Glutamatergic neuron (in vitro differentiated cells): ENCODE measurements at regions not wholly inside any gene's neighbourhood (a gene's known extent, or its start where the extent isn't known, plus 50 kb on each side); places are given as distances from the start of the nearest gene placed in this dataset.

Experiments used
- DNase-seq: peaks from one replicate; pipeline ENCODE4 v3.0.0; 2022
- H3K27ac Mint-ChIP-seq: one replicate; pipeline ENCODE4 v1.8.0; 2020; ENCODE audit warnings: mild to moderate bottlenecking, mixed read lengths, inconsistent platforms; ENCODE audit not compliant: unreplicated experiment
- H3K27me3 Mint-ChIP-seq: one replicate; pipeline ENCODE4 v1.8.0; 2020; ENCODE audit warnings: mild to moderate bottlenecking, moderate library complexity, mixed read lengths, inconsistent platforms; ENCODE audit not compliant: unreplicated experiment
- H3K36me3 Mint-ChIP-seq: one replicate; pipeline ENCODE4 v1.8.0; 2020; ENCODE audit warnings: mild to moderate bottlenecking, mixed read lengths, inconsistent platforms; ENCODE audit not compliant: unreplicated experiment
- H3K4me1 Mint-ChIP-seq: one replicate; pipeline ENCODE4 v1.8.0; 2020; ENCODE audit warnings: mild to moderate bottlenecking, low read depth, mixed read lengths, inconsistent platforms; ENCODE audit not compliant: unreplicated experiment
- H3K4me3 Mint-ChIP-seq: one replicate; pipeline ENCODE4 v1.8.0; 2020; ENCODE audit warnings: mild to moderate bottlenecking, mixed read lengths, inconsistent platforms; ENCODE audit not compliant: unreplicated experiment
- H3K9me3 Mint-ChIP-seq: one replicate; pipeline ENCODE4 v1.8.0; 2020; ENCODE audit warnings: mild to moderate bottlenecking, moderate library complexity, mixed read lengths, inconsistent platforms; ENCODE audit not compliant: unreplicated experiment
- TF ChIP-seq, protein P1 (sequence below): fragments of 200-600 bp; sonication (generic); IDR thresholded peaks from one replicate; pipeline ENCODE4 v1.5.0; 2021; ENCODE audit not compliant: partially characterized antibody, unreplicated experiment

DNA sequence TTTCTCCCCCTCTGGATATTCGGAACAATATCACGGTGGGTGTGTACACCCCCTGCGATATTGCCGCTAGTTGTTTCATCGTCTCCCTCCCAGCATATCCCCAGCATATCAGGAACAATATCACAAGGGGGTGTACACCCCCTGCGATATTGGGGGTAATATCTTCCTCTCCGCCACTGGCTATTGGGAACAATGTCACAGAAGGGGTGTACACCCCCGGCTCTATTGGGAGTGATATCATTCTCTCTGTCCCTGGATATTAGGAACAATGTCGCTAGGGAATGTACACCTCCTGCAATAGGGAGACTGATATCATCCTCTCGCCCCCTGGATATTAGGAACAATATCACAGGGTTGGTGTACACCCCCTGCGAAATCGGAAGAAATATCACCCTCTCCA is 1932.0 kb downstream of the SUCLG1 start:
- no peaks in the 10 kb centered on the region for H3K36me3 Mint-ChIP-seq
- H3K27ac Mint-ChIP-seq: no peak overlapping the region
- no peaks in the 10 kb centered on the region for H3K27me3 Mint-ChIP-seq
- DNase-seq: no peak
- H3K4me3 Mint-ChIP-seq: no peak overlapping the region
- TF ChIP-seq, protein P1, sequence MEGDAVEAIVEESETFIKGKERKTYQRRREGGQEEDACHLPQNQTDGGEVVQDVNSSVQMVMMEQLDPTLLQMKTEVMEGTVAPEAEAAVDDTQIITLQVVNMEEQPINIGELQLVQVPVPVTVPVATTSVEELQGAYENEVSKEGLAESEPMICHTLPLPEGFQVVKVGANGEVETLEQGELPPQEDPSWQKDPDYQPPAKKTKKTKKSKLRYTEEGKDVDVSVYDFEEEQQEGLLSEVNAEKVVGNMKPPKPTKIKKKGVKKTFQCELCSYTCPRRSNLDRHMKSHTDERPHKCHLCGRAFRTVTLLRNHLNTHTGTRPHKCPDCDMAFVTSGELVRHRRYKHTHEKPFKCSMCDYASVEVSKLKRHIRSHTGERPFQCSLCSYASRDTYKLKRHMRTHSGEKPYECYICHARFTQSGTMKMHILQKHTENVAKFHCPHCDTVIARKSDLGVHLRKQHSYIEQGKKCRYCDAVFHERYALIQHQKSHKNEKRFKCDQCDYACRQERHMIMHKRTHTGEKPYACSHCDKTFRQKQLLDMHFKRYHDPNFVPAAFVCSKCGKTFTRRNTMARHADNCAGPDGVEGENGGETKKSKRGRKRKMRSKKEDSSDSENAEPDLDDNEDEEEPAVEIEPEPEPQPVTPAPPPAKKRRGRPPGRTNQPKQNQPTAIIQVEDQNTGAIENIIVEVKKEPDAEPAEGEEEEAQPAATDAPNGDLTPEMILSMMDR: no peak
- H3K9me3 Mint-ChIP-seq: no peaks in the 10 kb centered on the region
- H3K4me1 Mint-ChIP-seq: no peaks in the 10 kb centered on the region

DNA sequence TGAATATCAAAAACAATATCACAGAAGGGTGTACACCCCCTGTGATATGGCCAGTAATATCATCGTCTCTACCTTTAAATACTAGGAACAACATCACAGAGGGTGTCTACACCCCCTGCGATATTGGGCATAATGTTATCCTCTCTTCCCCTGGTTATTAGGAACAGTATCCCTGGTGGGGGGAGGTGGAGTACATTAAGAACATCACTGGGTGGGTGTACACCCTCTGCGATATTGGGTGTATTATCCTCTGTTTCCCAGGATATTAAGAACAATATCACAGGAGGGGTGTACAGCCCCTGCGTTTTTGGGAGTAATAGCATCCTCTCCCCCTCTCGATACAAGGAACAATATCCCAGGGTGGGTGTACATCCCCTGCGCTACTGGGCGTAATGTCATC is 1932.8 kb downstream of the SUCLG1 start:
- H3K36me3 Mint-ChIP-seq: no peaks in the 10 kb centered on the region
- H3K27me3 Mint-ChIP-seq: no peaks in the 10 kb centered on the region
- no peak overlapping the region for H3K4me3 Mint-ChIP-seq
- no peaks in the 10 kb centered on the region for H3K4me1 Mint-ChIP-seq
- no peak overlapping the region for H3K27ac Mint-ChIP-seq
- TF ChIP-seq, protein P1: no peak
- DNase-seq: no peak
- no peaks in the 10 kb centered on the region for H3K9me3 Mint-ChIP-seq

DNA sequence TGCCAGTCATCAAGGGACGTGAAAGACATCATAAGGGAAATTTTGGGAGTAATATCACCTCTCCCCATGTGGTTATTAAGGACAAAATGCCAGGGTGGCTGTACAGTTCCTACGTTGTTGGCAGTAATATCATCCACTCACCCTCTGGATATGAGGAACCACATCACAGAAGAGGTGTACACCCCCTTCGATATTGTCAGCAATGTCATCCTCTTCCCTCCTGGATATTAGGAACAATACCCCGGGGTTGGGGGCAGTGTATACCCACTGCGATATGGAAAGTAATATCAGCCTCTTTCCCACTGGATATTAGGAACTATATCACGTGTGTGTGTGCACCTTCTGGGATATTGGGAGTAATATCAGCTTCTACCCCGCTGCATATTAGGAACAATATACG is 1933.3 kb downstream of the SUCLG1 start:
- TF ChIP-seq, protein P1: no peak
- DNase-seq: no peak
- Mint-ChIP-seq H3K4me1 (no peaks in the 10 kb centered on the region), H3K4me3 (no peak overlapping the region), H3K27ac (no peak overlapping the region), H3K27me3 (no peaks in the 10 kb centered on the region), H3K36me3 (no peaks in the 10 kb centered on the region), H3K9me3 (no peaks in the 10 kb centered on the region)

DNA sequence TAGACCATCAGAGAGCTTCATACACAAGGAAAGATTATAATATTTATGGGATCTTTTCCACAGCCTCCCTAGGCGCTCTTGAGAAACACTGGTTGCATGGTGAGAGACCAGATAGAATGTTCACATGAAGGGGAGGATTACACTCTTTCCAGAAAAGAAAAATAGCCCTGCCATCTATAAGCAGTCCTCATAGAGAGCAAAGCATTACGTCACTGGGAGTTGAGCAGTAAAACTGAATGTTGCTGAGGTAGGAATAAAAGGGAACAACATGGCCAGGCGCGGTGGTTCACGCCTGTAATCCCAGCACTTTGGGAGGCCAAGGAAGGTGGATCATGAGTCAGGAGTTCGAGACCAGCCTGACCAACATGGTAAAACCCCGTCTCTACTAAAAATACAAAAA is 1934.3 kb downstream of the SUCLG1 start:
- Mint-ChIP-seq H3K9me3 (no peaks in the 10 kb centered on the region), H3K36me3 (no peaks in the 10 kb centered on the region), H3K4me1 (no peaks in the 10 kb centered on the region), H3K27me3 (no peaks in the 10 kb centered on the region), H3K27ac (no peak overlapping the region), H3K4me3 (no peak overlapping the region)
- no peak for DNase-seq
- TF ChIP-seq, protein P1: no peak

DNA sequence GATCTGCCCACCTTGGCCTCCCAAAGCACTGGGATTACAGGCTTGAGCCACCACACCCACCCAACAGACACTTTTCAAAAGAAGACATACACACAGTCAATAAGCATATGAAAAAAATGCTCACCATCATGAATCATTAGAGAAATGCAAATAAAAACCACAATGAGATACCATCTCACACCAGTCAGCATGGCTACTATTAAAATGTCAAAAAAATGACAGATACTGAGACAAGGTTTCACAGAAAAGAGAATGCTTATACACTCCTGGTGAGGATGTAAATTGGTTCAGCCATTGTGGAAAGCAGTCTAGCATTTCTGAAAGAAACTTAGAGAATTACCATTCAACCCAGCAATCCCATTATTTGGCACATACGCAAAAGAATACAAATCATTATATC is 1947.2 kb downstream of the SUCLG1 start:
- TF ChIP-seq, protein P1: no peak

More for the DNA sequence above, 1947.2 kb downstream of the SUCLG1 start:
- H3K9me3 Mint-ChIP-seq: no peaks in the 10 kb centered on the region
- no peaks in the 10 kb centered on the region for H3K27me3 Mint-ChIP-seq
- no peak overlapping the region for H3K27ac Mint-ChIP-seq
- no peak overlapping the region for H3K4me3 Mint-ChIP-seq
- no peaks in the 10 kb centered on the region for H3K4me1 Mint-ChIP-seq
- no peaks in the 10 kb centered on the region for H3K36me3 Mint-ChIP-seq
- DNase-seq: no peak
